ENCODE measurements at regions not wholly inside any gene's neighbourhood (a gene's known extent, or its start where the extent isn't known, plus 50 kb on each side); places are given as distances from the start of the nearest gene placed in this dataset.

- Histone ChIP-seq H3K4me2 (ENCODE audit: control insufficient read depth, extremely low read depth, insufficient read depth, low read depth, low read length) (no peak overlapping the region), H3K9me1 (ENCODE audit: control insufficient read depth, extremely low read depth, insufficient read depth, low read length) (no peaks in the 10 kb centered on the region), H3K9me3 (ENCODE audit: control insufficient read depth, low read depth, low read length) (no peaks in the 10 kb centered on the region), H3K4me3 (ENCODE audit: control insufficient read depth in 2 of 3, extremely low read depth in 1 of 3, insufficient read depth in 2 of 3, low read depth in 1 of 3, low read length in 3 of 3) (no peak overlapping the region), H4K20me1 (ENCODE audit: control insufficient read depth, extremely low read depth, insufficient read depth, low read length) (no peaks in the 10 kb centered on the region), H3K27ac (ENCODE audit: control insufficient read depth, insufficient read depth, low read length) (no peak overlapping the region), H3K9ac (ENCODE audit: control insufficient read depth, extremely low read depth, insufficient read depth, low read length) (no peak overlapping the region), H3K79me2 (ENCODE audit: control insufficient read depth, insufficient read depth, low read length) (no peaks in the 10 kb centered on the region), H3K4me1 (ENCODE audit: control insufficient read depth, extremely low read depth, insufficient read depth, low read length) (no peaks in the 10 kb centered on the region), H3K36me3 (ENCODE audit: control insufficient read depth in 2 of 2, extremely low read depth in 1 of 2, insufficient read depth in 2 of 2, low read length in 2 of 2) (no peaks in the 10 kb centered on the region), H2AFZ (ENCODE audit: control insufficient read depth, low read length) (no peak overlapping the region), H3K27me3 (ENCODE audit: control insufficient read depth, extremely low read depth, insufficient read depth, low read length) (no peaks in the 10 kb centered on the region)
- FAIRE-seq (no peak), DNase-seq (ENCODE audit: low read depth, low spot score) (no peak)
- TF ChIP-seq EZH2 (IDR thresholded peaks at IDR 0.05; ENCODE audit: low read length) = no peak
- TF ChIP-seq, protein P1, sequence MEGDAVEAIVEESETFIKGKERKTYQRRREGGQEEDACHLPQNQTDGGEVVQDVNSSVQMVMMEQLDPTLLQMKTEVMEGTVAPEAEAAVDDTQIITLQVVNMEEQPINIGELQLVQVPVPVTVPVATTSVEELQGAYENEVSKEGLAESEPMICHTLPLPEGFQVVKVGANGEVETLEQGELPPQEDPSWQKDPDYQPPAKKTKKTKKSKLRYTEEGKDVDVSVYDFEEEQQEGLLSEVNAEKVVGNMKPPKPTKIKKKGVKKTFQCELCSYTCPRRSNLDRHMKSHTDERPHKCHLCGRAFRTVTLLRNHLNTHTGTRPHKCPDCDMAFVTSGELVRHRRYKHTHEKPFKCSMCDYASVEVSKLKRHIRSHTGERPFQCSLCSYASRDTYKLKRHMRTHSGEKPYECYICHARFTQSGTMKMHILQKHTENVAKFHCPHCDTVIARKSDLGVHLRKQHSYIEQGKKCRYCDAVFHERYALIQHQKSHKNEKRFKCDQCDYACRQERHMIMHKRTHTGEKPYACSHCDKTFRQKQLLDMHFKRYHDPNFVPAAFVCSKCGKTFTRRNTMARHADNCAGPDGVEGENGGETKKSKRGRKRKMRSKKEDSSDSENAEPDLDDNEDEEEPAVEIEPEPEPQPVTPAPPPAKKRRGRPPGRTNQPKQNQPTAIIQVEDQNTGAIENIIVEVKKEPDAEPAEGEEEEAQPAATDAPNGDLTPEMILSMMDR (optimal IDR thresholded peaks at IDR 0.05 in 1 of 3, IDR thresholded peaks at IDR 0.05 in 1 of 3, conservative IDR thresholded peaks at IDR 0.05 in 1 of 3; ENCODE audit: extremely low read depth in 1 of 3, insufficient read depth in 2 of 3, low read length in 3 of 3) = no peak
- dilution Hi-C loops (cut with MboI; ENCODE audit: extremely low pct_ligation_motif_present, low sequenced_read_pairs) = no loop called here
These were observed 495.0 kb upstream of the TMPO start for GRCh38 chr12:98020376-98020775.

DNA sequence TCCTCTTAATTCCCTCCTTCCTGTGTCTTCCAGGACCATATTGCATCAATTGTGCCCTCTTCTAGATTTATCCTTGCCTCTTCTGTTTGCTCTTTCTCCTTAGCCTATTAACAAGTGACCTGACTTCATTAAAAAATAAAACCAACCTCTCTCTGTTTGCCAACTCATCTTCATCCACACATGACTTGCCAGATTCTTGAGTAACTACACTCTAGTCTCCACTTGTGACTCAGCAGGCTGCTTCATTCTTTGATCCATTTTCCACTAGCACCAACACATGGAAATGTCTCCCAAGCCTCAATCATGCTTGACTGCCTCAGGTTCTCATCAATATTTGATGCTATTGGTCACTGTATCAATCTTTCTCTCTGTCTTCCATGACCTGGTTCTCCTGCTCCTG lies 492.4 kb upstream of the TMPO start:
- H3K4me3 ChIP-seq (ENCODE audit: control insufficient read depth in 2 of 3, extremely low read depth in 1 of 3, insufficient read depth in 2 of 3, low read depth in 1 of 3, low read length in 3 of 3) = no peak overlapping the region
- DNase-seq (ENCODE audit: low read depth, low spot score) (no peak), FAIRE-seq (no peak)
- no peaks in the 10 kb centered on the region for H4K20me1 ChIP-seq (ENCODE audit: control insufficient read depth, extremely low read depth, insufficient read depth, low read length)
- H3K9ac ChIP-seq (ENCODE audit: control insufficient read depth, extremely low read depth, insufficient read depth, low read length) = no peak overlapping the region
- dilution Hi-C loops (cut with MboI; ENCODE audit: extremely low pct_ligation_motif_present, low sequenced_read_pairs) = no loop called here
- H3K27me3 ChIP-seq (ENCODE audit: control insufficient read depth, extremely low read depth, insufficient read depth, low read length) = no peaks in the 10 kb centered on the region
- H3K27ac ChIP-seq (ENCODE audit: control insufficient read depth, insufficient read depth, low read length) = no peak overlapping the region
- H3K4me1 ChIP-seq (ENCODE audit: control insufficient read depth, extremely low read depth, insufficient read depth, low read length) = no peaks in the 10 kb centered on the region
- H2AFZ ChIP-seq (ENCODE audit: control insufficient read depth, low read length) = no peak overlapping the region
- H3K9me3 ChIP-seq (ENCODE audit: control insufficient read depth, low read depth, low read length) = no peaks in the 10 kb centered on the region
- H3K79me2 ChIP-seq (ENCODE audit: control insufficient read depth, insufficient read depth, low read length) = no peaks in the 10 kb centered on the region
- no peaks in the 10 kb centered on the region for H3K9me1 ChIP-seq (ENCODE audit: control insufficient read depth, extremely low read depth, insufficient read depth, low read length)
- TF ChIP-seq, protein P1 (optimal IDR thresholded peaks at IDR 0.05 in 1 of 3, IDR thresholded peaks at IDR 0.05 in 1 of 3, conservative IDR thresholded peaks at IDR 0.05 in 1 of 3; ENCODE audit: extremely low read depth in 1 of 3, insufficient read depth in 2 of 3, low read length in 3 of 3) = no peak
- no peak for TF ChIP-seq EZH2 (IDR thresholded peaks at IDR 0.05; ENCODE audit: low read length)
- H3K4me2 ChIP-seq (ENCODE audit: control insufficient read depth, extremely low read depth, insufficient read depth, low read depth, low read length) = no peak overlapping the region
- H3K36me3 ChIP-seq (ENCODE audit: control insufficient read depth in 2 of 2, extremely low read depth in 1 of 2, insufficient read depth in 2 of 2, low read length in 2 of 2) = no peaks in the 10 kb centered on the region

All from keratinocyte (primary cell).